ENCODE measurements at regions not wholly inside any gene's neighbourhood (a gene's known extent, or its start where the extent isn't known, plus 50 kb on each side); places are given as distances from the start of the nearest gene placed in this dataset.

DNA sequence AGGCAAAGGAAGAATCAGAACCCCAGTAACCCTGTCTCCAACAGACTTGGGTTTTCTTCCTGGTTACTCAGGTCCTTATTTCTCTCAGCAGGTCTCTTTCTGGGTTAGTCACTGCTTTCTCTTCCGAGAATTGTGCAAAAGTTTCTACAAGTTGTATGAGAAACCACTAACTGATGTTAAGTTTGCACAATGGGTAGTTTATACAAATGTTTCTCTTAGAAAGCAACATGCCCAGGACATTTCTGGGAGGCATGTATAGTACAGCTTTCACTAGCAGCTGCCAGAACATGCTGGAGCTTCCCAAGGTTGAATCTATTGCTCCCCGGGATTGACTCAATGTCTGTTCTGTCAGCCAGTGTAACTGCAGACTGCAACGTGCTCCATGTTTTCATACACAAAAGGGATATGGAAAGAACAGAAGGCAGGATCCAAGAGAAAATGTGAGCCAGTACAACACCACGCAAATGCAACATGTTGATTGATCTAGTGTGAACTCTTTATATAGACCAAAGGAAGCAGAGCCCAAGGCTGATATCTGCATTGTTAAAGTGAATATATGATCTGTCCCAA, 887.8 kb downstream of the MCTP2 start (continued):
- TF ChIP-seq SMC3 (IDR thresholded peaks at IDR 0.05; ENCODE audit: low read depth, low read length): no peak
- no peak for TF ChIP-seq FOXM1 (IDR thresholded peaks at IDR 0.05; ENCODE audit: low read depth)
- no peak for TF ChIP-seq GABPA (IDR thresholded peaks at IDR 0.05; ENCODE audit: low read depth)

DNA sequence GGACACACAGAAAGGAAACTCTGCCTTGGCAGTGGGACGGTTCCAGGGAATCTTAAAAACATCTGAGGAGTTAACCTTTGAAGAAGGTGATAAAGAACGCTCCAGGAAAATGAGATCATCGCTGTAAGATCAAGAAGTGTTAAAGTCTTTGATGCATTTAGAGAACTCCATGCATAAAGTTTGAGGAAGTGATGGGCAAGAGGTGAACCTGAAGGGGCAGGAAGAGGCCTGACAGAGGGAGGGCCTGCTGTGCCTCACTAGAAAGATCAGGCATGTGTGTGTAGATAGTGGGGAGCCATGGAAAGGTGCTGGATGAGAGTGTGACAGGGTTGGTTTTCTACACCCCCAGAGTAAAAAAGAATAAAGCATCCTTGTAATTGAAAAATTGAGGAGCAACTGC, 889.2 kb downstream of the MCTP2 start:
- ChIA-PET POLR2A (no interaction called here), CTCF (no interaction called here)
- Histone ChIP-seq H3K9ac (no peak overlapping the region), H3K4me3 (ENCODE audit: low read depth in 2 of 2, low read length in 1 of 2) (no peak overlapping the region), H3K4me2 (no peak overlapping the region), H3K4me1 (ENCODE audit: control insufficient read depth in 1 of 2, insufficient read depth in 2 of 2, low read depth in 1 of 2, low read length in 1 of 2) (no peaks in the 10 kb centered on the region), H3K9me3 (no peaks in the 10 kb centered on the region), H3F3A (replicated peaks; ENCODE audit: insufficient read depth) (no peaks in the 10 kb centered on the region), H4K20me1 (ENCODE audit: insufficient read depth) (no peaks in the 10 kb centered on the region), H3K27ac (ENCODE audit: low read depth in 2 of 2, low read length in 1 of 2) (no peak overlapping the region), H3K27me3 (ENCODE audit: insufficient read depth) (no peaks in the 10 kb centered on the region), H3K9me2 (no peaks in the 10 kb centered on the region), H2AFZ (ENCODE audit: low read depth) (no peak overlapping the region), H3K79me2 (ENCODE audit: insufficient read depth) (no peaks in the 10 kb centered on the region), H3K36me3 (replicated peaks in 1 of 2; ENCODE audit: control insufficient read depth in 1 of 2, insufficient read depth in 2 of 2, low read length in 1 of 2) (no peaks in the 10 kb centered on the region)
- 4% methylated on average over 3 of the region's 3 CpGs for WGBS (ENCODE audit: low lambda C conversion rate)
- TF ChIP-seq MEF2A (IDR thresholded peaks at IDR 0.05; ENCODE audit: borderline replicate concordance, low read depth) (no peak), MXI1 (IDR thresholded peaks at IDR 0.05; ENCODE audit: low read depth, low read length) (no peak), RXRA (IDR thresholded peaks at IDR 0.05; ENCODE audit: borderline replicate concordance, low read depth) (no peak), GABPA (IDR thresholded peaks at IDR 0.05; ENCODE audit: low read depth) (no peak), NRF1 (IDR thresholded peaks at IDR 0.05; ENCODE audit: low read depth, low read length) (no peak), POLR2AphosphoS5 (IDR thresholded peaks at IDR 0.05; ENCODE audit: low read depth, low read length) (no peak), EP300 (IDR thresholded peaks at IDR 0.05; ENCODE audit: borderline replicate concordance in 1 of 2, low read depth in 1 of 2, low read length in 1 of 2) (no peak), FOXJ3 (CRISPR knock-in tag; IDR thresholded peaks at IDR 0.05) (no peak), USF1 (IDR thresholded peaks at IDR 0.05; ENCODE audit: borderline replicate concordance, low read depth) (no peak), RFX5 (IDR thresholded peaks at IDR 0.05; ENCODE audit: low read length) (no peak), GATA2 (CRISPR knock-in tag; IDR thresholded peaks at IDR 0.05) (no peak), TEAD4 (IDR thresholded peaks at IDR 0.05; ENCODE audit: borderline replicate concordance, insufficient read depth) (no peak), YY1 (IDR thresholded peaks at IDR 0.05; ENCODE audit: low read depth) (no peak), MAX (IDR thresholded peaks at IDR 0.05; ENCODE audit: low read depth) (no peak), NFIC (IDR thresholded peaks at IDR 0.05; ENCODE audit: borderline replicate concordance) (no peak)
- TF ChIP-seq, protein P1, sequence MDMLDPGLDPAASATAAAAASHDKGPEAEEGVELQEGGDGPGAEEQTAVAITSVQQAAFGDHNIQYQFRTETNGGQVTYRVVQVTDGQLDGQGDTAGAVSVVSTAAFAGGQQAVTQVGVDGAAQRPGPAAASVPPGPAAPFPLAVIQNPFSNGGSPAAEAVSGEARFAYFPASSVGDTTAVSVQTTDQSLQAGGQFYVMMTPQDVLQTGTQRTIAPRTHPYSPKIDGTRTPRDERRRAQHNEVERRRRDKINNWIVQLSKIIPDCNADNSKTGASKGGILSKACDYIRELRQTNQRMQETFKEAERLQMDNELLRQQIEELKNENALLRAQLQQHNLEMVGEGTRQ (IDR thresholded peaks at IDR 0.05; ENCODE audit: borderline replicate concordance, low read depth, low read length): no peak
- TF ChIP-seq, protein P2, sequence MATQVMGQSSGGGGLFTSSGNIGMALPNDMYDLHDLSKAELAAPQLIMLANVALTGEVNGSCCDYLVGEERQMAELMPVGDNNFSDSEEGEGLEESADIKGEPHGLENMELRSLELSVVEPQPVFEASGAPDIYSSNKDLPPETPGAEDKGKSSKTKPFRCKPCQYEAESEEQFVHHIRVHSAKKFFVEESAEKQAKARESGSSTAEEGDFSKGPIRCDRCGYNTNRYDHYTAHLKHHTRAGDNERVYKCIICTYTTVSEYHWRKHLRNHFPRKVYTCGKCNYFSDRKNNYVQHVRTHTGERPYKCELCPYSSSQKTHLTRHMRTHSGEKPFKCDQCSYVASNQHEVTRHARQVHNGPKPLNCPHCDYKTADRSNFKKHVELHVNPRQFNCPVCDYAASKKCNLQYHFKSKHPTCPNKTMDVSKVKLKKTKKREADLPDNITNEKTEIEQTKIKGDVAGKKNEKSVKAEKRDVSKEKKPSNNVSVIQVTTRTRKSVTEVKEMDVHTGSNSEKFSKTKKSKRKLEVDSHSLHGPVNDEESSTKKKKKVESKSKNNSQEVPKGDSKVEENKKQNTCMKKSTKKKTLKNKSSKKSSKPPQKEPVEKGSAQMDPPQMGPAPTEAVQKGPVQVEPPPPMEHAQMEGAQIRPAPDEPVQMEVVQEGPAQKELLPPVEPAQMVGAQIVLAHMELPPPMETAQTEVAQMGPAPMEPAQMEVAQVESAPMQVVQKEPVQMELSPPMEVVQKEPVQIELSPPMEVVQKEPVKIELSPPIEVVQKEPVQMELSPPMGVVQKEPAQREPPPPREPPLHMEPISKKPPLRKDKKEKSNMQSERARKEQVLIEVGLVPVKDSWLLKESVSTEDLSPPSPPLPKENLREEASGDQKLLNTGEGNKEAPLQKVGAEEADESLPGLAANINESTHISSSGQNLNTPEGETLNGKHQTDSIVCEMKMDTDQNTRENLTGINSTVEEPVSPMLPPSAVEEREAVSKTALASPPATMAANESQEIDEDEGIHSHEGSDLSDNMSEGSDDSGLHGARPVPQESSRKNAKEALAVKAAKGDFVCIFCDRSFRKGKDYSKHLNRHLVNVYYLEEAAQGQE (IDR thresholded peaks at IDR 0.05; ENCODE audit: low read depth, low read length): no peak
- TF ChIP-seq, protein P3, sequence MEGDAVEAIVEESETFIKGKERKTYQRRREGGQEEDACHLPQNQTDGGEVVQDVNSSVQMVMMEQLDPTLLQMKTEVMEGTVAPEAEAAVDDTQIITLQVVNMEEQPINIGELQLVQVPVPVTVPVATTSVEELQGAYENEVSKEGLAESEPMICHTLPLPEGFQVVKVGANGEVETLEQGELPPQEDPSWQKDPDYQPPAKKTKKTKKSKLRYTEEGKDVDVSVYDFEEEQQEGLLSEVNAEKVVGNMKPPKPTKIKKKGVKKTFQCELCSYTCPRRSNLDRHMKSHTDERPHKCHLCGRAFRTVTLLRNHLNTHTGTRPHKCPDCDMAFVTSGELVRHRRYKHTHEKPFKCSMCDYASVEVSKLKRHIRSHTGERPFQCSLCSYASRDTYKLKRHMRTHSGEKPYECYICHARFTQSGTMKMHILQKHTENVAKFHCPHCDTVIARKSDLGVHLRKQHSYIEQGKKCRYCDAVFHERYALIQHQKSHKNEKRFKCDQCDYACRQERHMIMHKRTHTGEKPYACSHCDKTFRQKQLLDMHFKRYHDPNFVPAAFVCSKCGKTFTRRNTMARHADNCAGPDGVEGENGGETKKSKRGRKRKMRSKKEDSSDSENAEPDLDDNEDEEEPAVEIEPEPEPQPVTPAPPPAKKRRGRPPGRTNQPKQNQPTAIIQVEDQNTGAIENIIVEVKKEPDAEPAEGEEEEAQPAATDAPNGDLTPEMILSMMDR (IDR thresholded peaks at IDR 0.05): no peak
- no peak for DNase-seq
